A549 (cell line): ENCODE measurements at regions not wholly inside any gene's neighbourhood (a gene's known extent, or its start where the extent isn't known, plus 50 kb on each side); places are given as distances from the start of the nearest gene placed in this dataset.

Source experiments
- ATAC-seq, 2 experiments: fragments of 200-7000 bp in 1 of 2; fragments of >200 bp in 1 of 2; cut with Nextera tagmentation in 1 of 2; cut with Tn5 transposase in 1 of 2; 3 replicates each; pipeline versions ENCODE4 v1.8.0 to v1.9.1; 2018 to 2020; ENCODE audit warnings: mild to moderate bottlenecking in 1 of 2, moderate library complexity in 1 of 2
- CTCF ChIA-PET: fragments of 300-600 bp; sonication (Branson Sonifier 250); formaldehyde crosslinking; extraction: SDS; loops from one replicate; lab custom pipeline; 2021; ENCODE audit warnings: antibody characterized with exemption, inconsistent platforms; lab: Yijun Ruan, JAX
- POLR2A ChIA-PET: fragments of 350-600 bp; formaldehyde crosslinking; extraction: SDS; loops from one replicate; lab custom pipeline; 2021; ENCODE audit warnings: antibody characterized with exemption, inconsistent platforms; lab: Yijun Ruan, JAX
- DNase-seq, 2 experiments: peaks; one replicate each; pipeline versions ENCODE4 v3.0.0 to v3.0.0-alpha.2; 2011 to 2016; ENCODE audit warnings: low read depth in 1 of 2, low spot score in 1 of 2
- FAIRE-seq: peaks from 2 replicates; lab custom pipeline; 2011; peaks lifted over from hg19 to GRCh38; lab: Jason Lieb, UNC
- H3K27ac ChIP-seq, 2 experiments: fragments of >200 bp; sonication (Bioruptor Twin); formaldehyde crosslinking; 3 replicates each; pipeline ENCODE4 v1.5.1; 2016 to 2017
- H3K4me1 ChIP-seq: fragments of >200 bp; sonication (Bioruptor Twin); formaldehyde crosslinking; 3 replicates; pipeline ENCODE4 v1.6.1; 2016
- H3K4me2 ChIP-seq: fragments of >200 bp; sonication (Bioruptor Twin); formaldehyde crosslinking; 3 replicates; pipeline ENCODE4 v1.6.1; 2016
- H3K4me3 ChIP-seq: fragments of >200 bp; sonication (Bioruptor Twin); formaldehyde crosslinking; 3 replicates; pipeline ENCODE4 v1.5.1; 2016
- H3K9me3 ChIP-seq: fragments of >200 bp; sonication (Bioruptor Twin); formaldehyde crosslinking; 3 replicates; pipeline ENCODE4 v1.6.1; 2016
- ATOH8 ChIP-seq: fragments of 250-450 bp; sonication (Bioruptor Pico); IDR thresholded peaks from 2 replicates; pipeline ENCODE4 v1.5.0; 2020; ENCODE audit warnings: low read depth, mild to moderate bottlenecking, moderate library complexity
- CBX2 ChIP-seq: fragments of 200-600 bp; sonication (generic); IDR thresholded peaks from 2 replicates; pipeline ENCODE4 v1.6.1; 2016; ENCODE audit warnings: low read depth, mild to moderate bottlenecking, borderline replicate concordance
- CHD2 ChIP-seq: fragments of 150-350 bp; IDR thresholded peaks from 2 replicates; pipeline ENCODE4 v1.6.1; 2014; ENCODE audit warnings: low read length; ENCODE audit not compliant: partially characterized antibody
- E2F6 ChIP-seq: IDR thresholded peaks from 2 replicates; pipeline ENCODE4 v1.6.1; 2012; ENCODE audit warnings: low read depth, borderline replicate concordance
- FOSB ChIP-seq: fragments of 250-450 bp; sonication (Bioruptor Pico); IDR thresholded peaks from 2 replicates; pipeline ENCODE4 v1.5.0; 2020; ENCODE audit warnings: mild to moderate bottlenecking, moderate library complexity
- HDAC2 ChIP-seq: fragments of 200-600 bp; sonication (generic); IDR thresholded peaks from 2 replicates; pipeline ENCODE4 v1.6.1; 2016
- HEYL ChIP-seq: fragments of 250-450 bp; sonication (Bioruptor Pico); IDR thresholded peaks from 2 replicates; pipeline ENCODE4 v1.8.0; 2021; ENCODE audit warnings: mild to moderate bottlenecking, moderate library complexity
- HOXB13 ChIP-seq: fragments of 250-450 bp; sonication (Bioruptor Pico); IDR thresholded peaks from 2 replicates; pipeline ENCODE4 v1.5.0; 2020; ENCODE audit warnings: low read depth, mild to moderate bottlenecking, moderate library complexity
- JUNB ChIP-seq: fragments of >200 bp; sonication (Bioruptor Twin); formaldehyde crosslinking; IDR thresholded peaks from 2 replicates; pipeline ENCODE4 v1.6.1; 2016
- MYC ChIP-seq: IDR thresholded peaks from 2 replicates; pipeline ENCODE4 v1.6.1; 2012; ENCODE audit warnings: mild to moderate bottlenecking, inconsistent platforms, low read length, improper control_type of control experiment, borderline replicate concordance
- NR3C1 ChIP-seq: fragments of >200 bp; sonication (Bioruptor Twin); formaldehyde crosslinking; IDR thresholded peaks from 3 replicates; pipeline ENCODE4 v1.6.1; 2017
- PBX3 ChIP-seq: IDR thresholded peaks from 2 replicates; pipeline ENCODE4 v1.6.1; 2012
- POLR2AphosphoS2 ChIP-seq: conservative IDR thresholded peaks from 2 replicates; pipeline ENCODE4 v1.6.1; 2012; ENCODE audit warnings: low read length, improper control_type of control experiment, inconsistent platforms
- RAD21 ChIP-seq, 2 experiments: fragments of >200 bp in 1 of 2; sonication (Bioruptor Twin) in 1 of 2; formaldehyde crosslinking in 1 of 2; IDR thresholded peaks in 1 of 2; conservative IDR thresholded peaks in 1 of 2; 2 replicates in 1 of 2; 3 replicates in 1 of 2; pipeline ENCODE4 v1.6.1; 2012 to 2018; ENCODE audit warnings: inconsistent platforms in 1 of 2
- SMC3 ChIP-seq: fragments of >200 bp; sonication (Bioruptor Twin); formaldehyde crosslinking; IDR thresholded peaks from 3 replicates; pipeline ENCODE4 v1.6.1; 2018; ENCODE audit warnings: inconsistent platforms
- WGBS: methylation state at CpG from one replicate; pipeline ENCODE4 v1.1.6; 2017; ENCODE audit errors: missing lambda C conversion rate; 5-methylcytosine and 5-hydroxymethylcytosine counted together
- TF ChIP-seq, protein P1 (sequence below): fragments of >200 bp; sonication (Bioruptor Twin); formaldehyde crosslinking; IDR thresholded peaks from 3 replicates; pipeline ENCODE4 v1.6.1; 2016
- TF ChIP-seq, protein P2 (sequence below): fragments of 450-650 bp; IDR thresholded peaks from 2 replicates; pipeline ENCODE4 v1.6.1; 2014; ENCODE audit warnings: antibody characterized with exemption
- TF ChIP-seq, protein P3 (sequence below): fragments of 250-450 bp; sonication (Bioruptor Pico); IDR thresholded peaks from 2 replicates; pipeline ENCODE4 v1.5.0; 2021; ENCODE audit warnings: mild to moderate bottlenecking, moderate library complexity, borderline replicate concordance

DNA sequence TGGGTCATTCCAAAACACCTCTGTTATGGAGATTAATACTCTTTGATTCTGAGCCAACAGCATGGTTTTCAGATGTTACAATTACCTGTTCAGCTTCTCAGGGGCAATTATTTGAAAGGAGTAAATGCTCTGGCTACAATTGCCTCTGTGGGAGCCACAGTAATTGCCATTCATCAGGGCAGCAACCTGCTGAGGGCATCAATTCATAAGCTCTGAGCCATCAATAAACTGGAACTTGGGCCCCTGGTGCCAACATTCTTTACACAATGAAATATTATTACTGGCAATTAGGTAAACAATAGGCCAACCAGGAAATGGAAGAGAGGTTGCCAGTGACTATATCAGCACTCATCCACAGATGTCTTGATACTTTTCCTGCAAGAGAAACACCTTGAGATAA is 660.8 kb downstream of the MECOM start:
- Histone ChIP-seq H3K4me2 (no peak overlapping the region), H3K27ac (no peak overlapping the region), H3K9me3 (no peaks in the 10 kb centered on the region), H3K4me3 (no peak overlapping the region), H3K4me1 (no peaks in the 10 kb centered on the region)
- FAIRE-seq (no peak), ATAC-seq (no peak), DNase-seq (no peak)
- POLR2A ChIA-PET, result no interaction called here
- TF ChIP-seq MYC (no peak), PBX3 (no peak), CHD2 (no peak), RAD21 (conservative IDR thresholded peaks at IDR 0.05 in 1 of 2, IDR thresholded peaks at IDR 0.05 in 1 of 2) (no peak), JUNB (no peak), POLR2AphosphoS2 (no peak), HDAC2 (no peak), ATOH8 (CRISPR knock-in tag) (no peak), FOSB (CRISPR knock-in tag) (no peak), HOXB13 (CRISPR knock-in tag) (no peak), SMC3 (no peak)
- TF ChIP-seq, protein P1, sequence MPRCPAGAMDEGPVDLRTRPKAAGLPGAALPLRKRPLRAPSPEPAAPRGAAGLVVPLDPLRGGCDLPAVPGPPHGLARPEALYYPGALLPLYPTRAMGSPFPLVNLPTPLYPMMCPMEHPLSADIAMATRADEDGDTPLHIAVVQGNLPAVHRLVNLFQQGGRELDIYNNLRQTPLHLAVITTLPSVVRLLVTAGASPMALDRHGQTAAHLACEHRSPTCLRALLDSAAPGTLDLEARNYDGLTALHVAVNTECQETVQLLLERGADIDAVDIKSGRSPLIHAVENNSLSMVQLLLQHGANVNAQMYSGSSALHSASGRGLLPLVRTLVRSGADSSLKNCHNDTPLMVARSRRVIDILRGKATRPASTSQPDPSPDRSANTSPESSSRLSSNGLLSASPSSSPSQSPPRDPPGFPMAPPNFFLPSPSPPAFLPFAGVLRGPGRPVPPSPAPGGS, result no peak
- TF ChIP-seq, protein P2, sequence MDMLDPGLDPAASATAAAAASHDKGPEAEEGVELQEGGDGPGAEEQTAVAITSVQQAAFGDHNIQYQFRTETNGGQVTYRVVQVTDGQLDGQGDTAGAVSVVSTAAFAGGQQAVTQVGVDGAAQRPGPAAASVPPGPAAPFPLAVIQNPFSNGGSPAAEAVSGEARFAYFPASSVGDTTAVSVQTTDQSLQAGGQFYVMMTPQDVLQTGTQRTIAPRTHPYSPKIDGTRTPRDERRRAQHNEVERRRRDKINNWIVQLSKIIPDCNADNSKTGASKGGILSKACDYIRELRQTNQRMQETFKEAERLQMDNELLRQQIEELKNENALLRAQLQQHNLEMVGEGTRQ, result no peak
- TF ChIP-seq, protein P3, sequence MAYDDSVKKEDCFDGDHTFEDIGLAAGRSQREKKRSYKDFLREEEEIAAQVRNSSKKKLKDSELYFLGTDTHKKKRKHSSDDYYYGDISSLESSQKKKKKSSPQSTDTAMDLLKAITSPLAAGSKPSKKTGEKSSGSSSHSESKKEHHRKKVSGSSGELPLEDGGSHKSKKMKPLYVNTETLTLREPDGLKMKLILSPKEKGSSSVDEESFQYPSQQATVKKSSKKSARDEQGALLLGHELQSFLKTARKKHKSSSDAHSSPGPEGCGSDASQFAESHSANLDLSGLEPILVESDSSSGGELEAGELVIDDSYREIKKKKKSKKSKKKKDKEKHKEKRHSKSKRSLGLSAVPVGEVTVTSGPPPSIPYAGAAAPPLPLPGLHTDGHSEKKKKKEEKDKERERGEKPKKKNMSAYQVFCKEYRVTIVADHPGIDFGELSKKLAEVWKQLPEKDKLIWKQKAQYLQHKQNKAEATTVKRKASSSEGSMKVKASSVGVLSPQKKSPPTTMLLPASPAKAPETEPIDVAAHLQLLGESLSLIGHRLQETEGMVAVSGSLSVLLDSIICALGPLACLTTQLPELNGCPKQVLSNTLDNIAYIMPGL (CRISPR knock-in tag), result no peak
- CTCF ChIA-PET, result no interaction called here

DNA sequence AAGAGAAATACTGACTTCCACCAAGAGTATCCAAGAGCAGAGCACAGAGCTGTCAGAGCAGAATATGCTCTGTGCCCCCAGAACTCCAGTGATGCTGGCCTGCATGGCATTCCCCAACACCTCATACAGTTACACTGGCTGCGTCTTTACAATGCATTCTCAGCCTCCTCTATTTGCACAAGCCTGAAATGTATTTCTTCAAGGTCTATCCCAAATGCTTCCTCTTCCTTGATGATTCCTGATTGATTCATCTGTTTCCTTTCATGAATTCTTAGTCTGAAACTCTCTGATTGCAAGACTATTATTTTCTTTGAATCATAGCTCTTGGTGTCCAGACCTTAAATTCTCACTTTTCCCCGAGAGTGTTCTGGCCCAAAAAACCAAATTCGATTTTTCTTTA is 664.7 kb downstream of the MECOM start:
- 25% methylated on average over 3 of the region's 3 CpGs for WGBS
- H3K4me2 ChIP-seq, result no peak overlapping the region
- no peak for FAIRE-seq
- ATAC-seq, result no peak
- no peak for TF ChIP-seq HEYL (CRISPR knock-in tag)
- no peak for TF ChIP-seq POLR2AphosphoS2
- no peak for TF ChIP-seq CBX2
- TF ChIP-seq JUNB, result no peak
- no peak for TF ChIP-seq NR3C1
- TF ChIP-seq, protein P3 (CRISPR knock-in tag), result no peak
- TF ChIP-seq E2F6, result no peak
- TF ChIP-seq RAD21 (conservative IDR thresholded peaks at IDR 0.05 in 1 of 2, IDR thresholded peaks at IDR 0.05 in 1 of 2), result no peak
- no peaks in the 10 kb centered on the region for H3K4me1 ChIP-seq
- ChIA-PET POLR2A (no interaction called here), CTCF (no interaction called here)
- no peak overlapping the region for H3K4me3 ChIP-seq
- no peak for DNase-seq
- no peak overlapping the region for H3K27ac ChIP-seq
- H3K9me3 ChIP-seq, result no peaks in the 10 kb centered on the region
